ENCODE measurements at regions not wholly inside any gene's neighbourhood (a gene's known extent, or its start where the extent isn't known, plus 50 kb on each side); places are given as distances from the start of the nearest gene placed in this dataset.
"Not testable (repeated sequence)": the region's sequence is repeated elsewhere in the genome, so short reads cannot be mapped to it uniquely, and the experiment has no call there.

DNA sequence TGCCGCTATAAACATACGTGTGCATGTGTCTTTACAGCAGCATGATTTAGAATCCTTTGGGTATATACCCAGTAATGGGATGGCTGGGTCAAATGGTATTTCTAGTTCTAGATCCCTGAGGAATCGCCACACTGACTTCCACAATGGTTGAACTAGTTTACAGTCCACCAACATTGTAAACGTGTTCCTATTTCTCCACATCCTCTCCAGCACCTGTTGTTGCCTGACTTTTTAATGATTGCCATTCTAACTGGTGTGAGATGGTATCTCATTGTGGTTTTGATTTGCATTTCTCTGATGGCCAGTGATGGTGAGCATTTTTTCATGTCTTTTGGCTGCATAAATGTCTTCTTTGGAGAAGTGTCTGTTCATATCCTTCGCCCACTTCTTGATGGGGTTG, 121.1 kb downstream of the CRYBB2 start:
- H3K9me3 Mint-ChIP-seq: peaks cover 17% of the 10 kb centered on the region

GRCh38 chr22:25344366-25344765, 124.9 kb downstream of the CRYBB2 start:
- H3K27ac Mint-ChIP-seq; H3K4me1 Mint-ChIP-seq (ENCODE audit: low read depth); H3K9me3 Mint-ChIP-seq; H3K27me3 Mint-ChIP-seq; H3K4me3 Mint-ChIP-seq: not testable (repeated sequence)
- peaks cover 17% of the 10 kb centered on the region for H3K36me3 Mint-ChIP-seq (ENCODE audit: low read depth)

More for the DNA sequence above, 121.1 kb downstream of the CRYBB2 start:
- not testable (repeated sequence) for H3K36me3 Mint-ChIP-seq (ENCODE audit: low read depth); H3K4me3 Mint-ChIP-seq; H3K27me3 Mint-ChIP-seq; H3K27ac Mint-ChIP-seq; H3K4me1 Mint-ChIP-seq (ENCODE audit: low read depth)

- Mint-ChIP-seq H3K9me3 (peaks cover 6% of the 10 kb centered on the region), H3K4me3 (no peak overlapping the region), H3K36me3 (ENCODE audit: low read depth) (peaks cover 37% of the 10 kb centered on the region), H3K27me3 (no peaks in the 10 kb centered on the region), H3K4me1 (ENCODE audit: low read depth) (no peaks in the 10 kb centered on the region), H3K27ac (no peak overlapping the region)
Measured at GRCh38 chr22:25346859-25347751, 127.7 kb downstream of the CRYBB2 start.

DNA sequence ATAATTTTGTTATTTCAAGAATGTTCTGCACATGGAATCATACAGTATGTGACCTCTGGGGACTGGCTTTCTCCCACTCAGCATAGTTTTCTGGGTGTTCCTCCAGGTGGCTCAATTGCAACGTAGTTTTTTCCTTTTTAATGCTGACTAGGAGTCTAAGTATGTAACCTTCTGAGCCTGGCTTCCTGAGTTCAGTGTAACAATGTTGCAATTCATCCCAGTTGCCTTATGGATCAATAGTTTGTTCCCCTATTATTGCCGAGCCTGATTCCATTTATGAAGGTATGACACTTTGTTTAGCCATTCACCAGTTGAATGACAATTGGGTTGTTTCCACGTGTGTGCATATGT, 128.3 kb downstream of the CRYBB2 start:
- Mint-ChIP-seq H3K9me3 (peaks cover 4% of the 10 kb centered on the region), H3K4me3 (no peak overlapping the region), H3K27me3 (no peaks in the 10 kb centered on the region), H3K36me3 (ENCODE audit: low read depth) (peaks cover 42% of the 10 kb centered on the region), H3K4me1 (ENCODE audit: low read depth) (no peaks in the 10 kb centered on the region), H3K27ac (no peak overlapping the region)

GRCh38 chr22:25348391-25348790, 129.0 kb downstream of the CRYBB2 start:
- H3K36me3 Mint-ChIP-seq (ENCODE audit: low read depth): peaks cover 44% of the 10 kb centered on the region
- H3K4me3 Mint-ChIP-seq: no peak overlapping the region
- H3K4me1 Mint-ChIP-seq (ENCODE audit: low read depth): no peaks in the 10 kb centered on the region
- no peak overlapping the region for H3K27ac Mint-ChIP-seq
- H3K27me3 Mint-ChIP-seq: no peaks in the 10 kb centered on the region
- peaks cover 4% of the 10 kb centered on the region for H3K9me3 Mint-ChIP-seq

- H3K36me3 Mint-ChIP-seq (ENCODE audit: low read depth): peaks cover 49% of the 10 kb centered on the region
- not testable (repeated sequence) for H3K27me3 Mint-ChIP-seq; H3K9me3 Mint-ChIP-seq; H3K4me1 Mint-ChIP-seq (ENCODE audit: low read depth); H3K4me3 Mint-ChIP-seq; H3K27ac Mint-ChIP-seq
Measured at GRCh38 chr22:25348996-25349395, 129.6 kb downstream of the CRYBB2 start.

- Mint-ChIP-seq H3K4me1 (ENCODE audit: low read depth) (no peaks in the 10 kb centered on the region), H3K4me3 (no peak overlapping the region)
Measured at GRCh38 chr22:25350551-25350971, 131.1 kb downstream of the CRYBB2 start.

GRCh38 chr22:25351631-25352293, 132.3 kb downstream of the CRYBB2 start:
- no peaks in the 10 kb centered on the region for H3K27me3 Mint-ChIP-seq
- peaks cover 60% of the 10 kb centered on the region for H3K36me3 Mint-ChIP-seq (ENCODE audit: low read depth)
- no peaks in the 10 kb centered on the region for H3K4me1 Mint-ChIP-seq (ENCODE audit: low read depth)
- no peaks in the 10 kb centered on the region for H3K9me3 Mint-ChIP-seq
- no peak overlapping the region for H3K4me3 Mint-ChIP-seq
- no peak overlapping the region for H3K27ac Mint-ChIP-seq

More at GRCh38 chr22:25350551-25350971, 131.1 kb downstream of the CRYBB2 start:
- Mint-ChIP-seq H3K9me3 (no peaks in the 10 kb centered on the region), H3K27me3 (no peaks in the 10 kb centered on the region), H3K27ac (no peak overlapping the region), H3K36me3 (ENCODE audit: low read depth) (peaks cover 57% of the 10 kb centered on the region)

GRCh38 chr22:25352294-25352680, 132.8 kb downstream of the CRYBB2 start:
- no peak overlapping the region for H3K4me3 Mint-ChIP-seq
- H3K9me3 Mint-ChIP-seq: no peaks in the 10 kb centered on the region
- no peak overlapping the region for H3K27ac Mint-ChIP-seq
- H3K4me1 Mint-ChIP-seq (ENCODE audit: low read depth): no peaks in the 10 kb centered on the region
- H3K27me3 Mint-ChIP-seq: no peaks in the 10 kb centered on the region
- peaks cover 65% of the 10 kb centered on the region for H3K36me3 Mint-ChIP-seq (ENCODE audit: low read depth)

- H3K9me3 Mint-ChIP-seq: no peaks in the 10 kb centered on the region
- no peaks in the 10 kb centered on the region for H3K27me3 Mint-ChIP-seq
- peaks cover 60% of the 10 kb centered on the region for H3K36me3 Mint-ChIP-seq (ENCODE audit: low read depth)
- no peak overlapping the region for H3K4me3 Mint-ChIP-seq
- H3K27ac Mint-ChIP-seq: no peak overlapping the region
- no peaks in the 10 kb centered on the region for H3K4me1 Mint-ChIP-seq (ENCODE audit: low read depth)
Measured at GRCh38 chr22:25353516-25354445, 134.3 kb downstream of the CRYBB2 start.

GRCh38 chr22:25354456-25354855, 135.0 kb downstream of the CRYBB2 start:
- H3K27ac Mint-ChIP-seq: no peak overlapping the region
- no peaks in the 10 kb centered on the region for H3K9me3 Mint-ChIP-seq
- H3K36me3 Mint-ChIP-seq (ENCODE audit: low read depth): peaks cover 57% of the 10 kb centered on the region
- no peaks in the 10 kb centered on the region for H3K4me1 Mint-ChIP-seq (ENCODE audit: low read depth)
- H3K4me3 Mint-ChIP-seq: no peak overlapping the region
- H3K27me3 Mint-ChIP-seq: no peaks in the 10 kb centered on the region

GRCh38 chr22:25357132-25357455, 137.7 kb downstream of the CRYBB2 start:
- Mint-ChIP-seq H3K4me3 (no peak overlapping the region), H3K9me3 (no peaks in the 10 kb centered on the region), H3K27me3 (no peaks in the 10 kb centered on the region), H3K36me3 (ENCODE audit: low read depth) (peaks cover 39% of the 10 kb centered on the region), H3K4me1 (ENCODE audit: low read depth) (no peaks in the 10 kb centered on the region), H3K27ac (no peak overlapping the region)

- Mint-ChIP-seq H3K27ac (no peak overlapping the region), H3K36me3 (ENCODE audit: low read depth) (peaks cover 33% of the 10 kb centered on the region), H3K27me3 (no peaks in the 10 kb centered on the region), H3K4me3 (no peak overlapping the region), H3K4me1 (ENCODE audit: low read depth) (no peaks in the 10 kb centered on the region), H3K9me3 (no peaks in the 10 kb centered on the region)
Measured at GRCh38 chr22:25357606-25358420, 138.4 kb downstream of the CRYBB2 start.

GRCh38 chr22:25358421-25359170, 139.2 kb downstream of the CRYBB2 start:
- Mint-ChIP-seq H3K9me3 (no peaks in the 10 kb centered on the region), H3K36me3 (ENCODE audit: low read depth) (peaks cover 30% of the 10 kb centered on the region), H3K4me3 (no peak overlapping the region), H3K27ac (no peak overlapping the region), H3K27me3 (no peaks in the 10 kb centered on the region), H3K4me1 (ENCODE audit: low read depth) (no peaks in the 10 kb centered on the region)
